G401 (cell line): ENCODE measurements at regions not wholly inside any gene's neighbourhood (a gene's known extent, or its start where the extent isn't known, plus 50 kb on each side); places are given as distances from the start of the nearest gene placed in this dataset.
"Not testable (repeated sequence)": the region's sequence is repeated elsewhere in the genome, so short reads cannot be mapped to it uniquely, and the experiment has no call there.

Experiments used
- DNase-seq: peaks from one replicate; pipeline ENCODE4 v3.0.0-alpha.2; 2015; ENCODE audit warnings: low spot score
- in situ Hi-C: cut with HindIII; loops from 2 replicates; pipeline ENCODE4 v1.10.0; 2016; ENCODE audit warnings: low sequenced_read_pairs, mixed read lengths

DNA sequence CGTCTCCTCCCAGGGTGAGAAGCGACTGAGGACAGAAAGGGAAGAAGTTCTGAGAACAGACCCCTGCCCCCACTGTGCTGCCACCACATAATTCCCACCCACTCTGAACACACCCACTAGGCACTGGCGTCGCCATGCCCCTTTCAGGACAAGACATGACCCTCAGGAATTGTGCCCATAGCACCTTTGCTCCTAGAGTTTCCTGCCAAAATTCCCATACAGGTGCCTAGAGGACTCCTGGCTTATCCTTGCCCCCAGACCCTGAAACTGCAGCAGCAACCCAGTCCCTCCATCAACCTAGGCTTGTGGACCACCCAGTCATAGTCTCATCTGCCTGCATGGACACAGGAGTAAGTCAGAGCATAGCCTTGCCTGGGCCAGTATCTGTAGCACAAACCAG lies 157.7 kb upstream of the ZNF267 start:
- in situ Hi-C loops = no loop called here
- DNase-seq = no peak

- in situ Hi-C loops = no loop called here
- DNase-seq = peak; percentile 36
Measured at GRCh38 chr16:31718998-31719397, 154.6 kb upstream of the ZNF267 start.

DNA sequence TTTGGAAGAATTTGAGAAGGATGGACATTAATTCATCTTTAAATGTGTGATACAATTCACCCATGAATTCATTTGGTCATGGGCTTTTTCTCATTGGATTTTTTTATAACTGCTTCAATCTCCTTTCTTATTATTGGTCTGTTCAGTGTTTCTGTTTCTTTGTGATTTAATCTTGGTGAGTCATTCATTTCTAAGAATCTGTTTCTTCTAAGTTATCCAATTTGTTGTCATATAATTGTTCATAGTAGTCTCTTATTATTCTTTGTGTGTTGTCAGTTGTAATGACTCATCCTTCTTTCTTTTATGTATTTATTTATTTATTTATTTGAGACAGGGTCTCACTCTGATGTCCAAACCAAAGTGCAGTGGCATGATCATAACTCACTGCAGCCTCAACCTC lies 146.1 kb upstream of the ZNF267 start:
- no peak for DNase-seq
- in situ Hi-C loops = no loop called here

DNA sequence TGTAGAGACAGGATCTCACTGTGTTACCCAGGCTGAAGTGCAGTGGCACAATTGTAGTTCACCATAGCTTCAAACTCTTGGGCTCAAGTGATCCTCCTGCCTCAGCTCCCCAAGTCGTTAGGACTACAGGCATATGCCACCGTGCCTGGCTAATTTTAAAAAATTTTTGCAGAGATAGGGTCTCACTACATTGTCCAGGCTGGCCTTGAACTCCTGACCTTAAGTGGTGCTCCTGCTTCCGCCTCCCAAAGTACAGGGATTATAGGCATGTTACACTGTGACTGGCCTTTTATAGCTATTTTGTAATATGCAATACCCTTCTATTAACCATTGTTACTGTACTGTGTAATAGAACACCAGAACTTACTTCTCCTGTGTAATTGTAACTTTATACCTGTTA lies 139.3 kb upstream of the ZNF267 start:
- DNase-seq = no peak
- in situ Hi-C loops = no loop called here

DNA sequence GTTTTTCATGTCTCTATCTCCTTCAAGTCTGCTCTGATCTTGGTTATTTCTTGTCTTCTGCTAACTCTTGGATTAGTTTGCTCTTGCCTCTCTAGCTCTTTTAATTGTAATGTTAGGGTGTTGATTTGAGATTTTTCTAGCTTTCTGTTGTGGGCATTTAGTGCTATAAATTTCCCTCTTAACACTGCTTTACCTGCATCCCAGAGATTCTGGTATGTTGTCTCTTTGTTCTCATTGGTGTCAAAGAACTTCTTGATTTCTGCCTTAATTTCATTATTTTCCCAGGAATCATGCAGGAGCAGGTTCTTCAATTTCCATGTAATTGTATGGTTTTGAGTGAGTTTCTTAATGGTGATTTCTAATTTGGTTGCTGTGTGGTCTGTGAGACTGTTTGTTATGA lies 128.5 kb upstream of the ZNF267 start:
- DNase-seq, in situ Hi-C loops: not testable (repeated sequence)

- no peak for DNase-seq
- in situ Hi-C loops = no loop called here
Measured at GRCh38 chr16:31745900-31746299, 127.7 kb upstream of the ZNF267 start.

DNA sequence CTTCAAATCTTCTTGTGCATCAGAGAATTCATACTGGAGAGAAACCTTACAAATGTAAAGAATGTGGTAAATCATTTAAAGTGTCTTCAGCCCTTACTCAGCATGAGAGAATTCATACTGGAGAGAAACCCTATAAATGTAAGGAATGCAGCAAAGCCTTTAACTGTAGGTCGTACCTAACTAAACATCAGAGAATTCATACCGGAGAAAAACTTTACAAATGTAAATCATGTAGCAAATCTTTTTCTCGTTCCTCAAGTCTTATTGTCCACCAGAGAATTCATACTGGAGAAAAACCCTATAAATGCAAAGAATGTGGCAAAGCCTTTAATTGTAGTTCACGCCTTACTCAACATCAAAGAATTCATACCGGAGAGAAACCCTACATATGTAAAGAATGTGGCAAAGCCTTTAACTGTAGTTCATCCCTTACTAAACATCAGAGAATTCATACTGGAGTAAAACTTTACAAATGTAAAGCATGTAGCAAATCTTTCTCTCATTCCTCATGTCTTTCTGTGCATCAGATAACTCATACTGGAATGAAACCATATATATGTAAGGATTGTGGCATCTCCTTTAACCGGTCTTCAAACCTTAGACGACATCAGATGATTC lies 118.5 kb upstream of the ZNF267 start:
- in situ Hi-C loops = no loop called here
- no peak for DNase-seq

DNA sequence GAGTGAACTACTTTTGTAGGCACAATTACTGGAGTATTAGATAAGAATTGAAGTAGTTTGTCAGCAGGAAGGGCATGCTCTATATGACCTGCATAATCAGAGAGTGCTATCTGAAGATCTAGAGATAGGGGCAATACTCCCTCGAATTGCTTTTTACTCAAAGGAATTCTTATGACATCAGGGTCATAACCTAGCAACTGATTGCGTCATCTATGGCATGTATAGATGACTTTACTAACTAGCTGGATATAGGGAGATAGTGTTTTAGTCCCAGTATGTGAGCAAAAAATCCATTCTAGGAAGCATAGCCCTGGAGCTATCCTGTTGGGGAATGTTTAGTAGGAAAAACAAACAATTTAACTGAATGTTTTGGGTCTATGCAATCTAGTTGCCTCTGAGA lies 109.5 kb upstream of the ZNF267 start:
- in situ Hi-C loops = no loop called here
- DNase-seq = no peak

DNA sequence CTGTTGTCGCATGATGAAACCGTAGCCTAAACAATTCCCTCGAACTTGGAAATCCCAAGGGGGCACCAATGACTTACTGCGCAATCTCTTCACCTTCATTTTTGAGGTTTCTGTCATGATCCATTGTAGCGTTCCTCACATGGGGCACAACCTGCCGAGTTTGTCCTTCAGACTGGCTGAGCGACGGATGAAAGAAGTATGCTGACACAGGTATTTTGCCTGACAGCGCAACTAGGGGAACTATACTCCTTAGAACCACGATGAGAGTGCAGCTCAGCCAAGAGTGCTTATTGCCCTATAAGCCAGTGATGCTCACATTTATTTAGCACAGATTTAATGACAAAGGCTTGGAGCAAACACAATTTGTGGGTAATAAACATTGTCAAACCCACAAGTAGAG lies 106.3 kb upstream of the ZNF267 start:
- in situ Hi-C loops = no loop called here
- DNase-seq = no peak

- no peak for DNase-seq
- in situ Hi-C loops = no loop called here
Measured at GRCh38 chr16:31780342-31780741, 93.3 kb upstream of the ZNF267 start.

- no peak for DNase-seq
- in situ Hi-C loops = no loop called here
Measured at GRCh38 chr16:31785126-31785525, 88.5 kb upstream of the ZNF267 start.

DNA sequence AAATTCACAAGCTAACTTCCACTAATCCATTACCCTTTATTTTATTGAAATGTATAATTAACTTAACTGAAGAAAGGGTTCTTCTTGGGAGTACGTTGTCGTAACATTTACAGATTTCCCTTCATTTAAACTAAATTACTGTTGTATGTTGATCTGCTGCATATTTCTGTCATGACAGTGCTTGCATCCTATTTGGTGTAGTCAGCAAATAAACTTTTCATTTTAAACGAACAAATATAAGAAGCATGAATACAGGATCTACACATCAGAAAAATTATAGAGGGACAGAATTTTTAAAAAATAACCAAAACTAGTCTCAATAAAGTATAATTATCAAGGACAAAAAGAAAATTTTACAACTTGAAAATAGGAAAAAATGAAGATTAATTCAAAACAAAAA lies 66.5 kb upstream of the ZNF267 start:
- DNase-seq = no peak
- in situ Hi-C loops = no loop called here

GRCh38 chr16:31810863-31811262 lies 62.7 kb upstream of the ZNF267 start:
- DNase-seq = no peak
- in situ Hi-C loops = no loop called here

DNA sequence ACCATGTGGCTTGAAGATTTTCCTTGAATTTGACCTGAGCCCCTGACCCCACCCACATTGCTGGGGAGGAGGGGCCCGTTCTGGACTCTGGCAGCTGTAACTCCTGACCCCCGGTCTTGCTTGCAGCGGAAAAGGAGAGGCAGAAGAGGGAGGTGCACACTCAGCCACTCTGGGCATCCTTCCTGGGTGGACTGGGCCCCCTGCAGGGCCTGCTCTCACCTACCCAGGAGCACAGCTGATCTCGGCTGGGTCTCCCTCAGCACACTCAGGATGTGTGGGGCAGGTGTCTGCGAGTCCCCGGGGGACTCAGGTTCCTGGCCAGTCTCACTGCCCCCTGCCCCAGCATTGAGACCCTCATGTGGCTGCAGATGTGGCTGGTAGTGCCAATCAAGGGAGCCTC lies 57.5 kb upstream of the ZNF267 start:
- DNase-seq, in situ Hi-C loops: not testable (repeated sequence)

GRCh38 chr16:31819386-31819785 lies 54.2 kb upstream of the ZNF267 start:
- in situ Hi-C loops = no loop called here
- no peak for DNase-seq

DNA sequence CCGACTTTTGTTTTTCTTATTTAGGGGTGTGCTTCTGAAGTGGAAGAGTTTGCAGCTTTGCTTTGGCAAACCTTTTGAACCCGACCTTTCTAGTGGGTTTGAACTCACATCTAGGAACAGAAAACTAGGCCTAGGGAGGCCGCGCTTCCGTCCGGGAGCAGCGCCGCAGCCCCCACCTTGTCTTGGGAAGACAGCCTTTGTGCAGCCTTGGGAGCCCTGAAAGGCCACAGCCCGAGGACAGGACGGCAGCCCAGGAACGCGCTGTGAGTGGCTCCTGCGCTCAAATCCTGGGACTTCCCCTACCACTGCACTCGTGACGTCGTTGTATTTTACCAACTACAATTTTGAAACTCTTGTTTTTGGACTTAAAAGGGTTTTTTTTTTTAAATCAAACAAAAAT lies 53.7 kb upstream of the ZNF267 start:
- in situ Hi-C loops = no loop called here
- no peak for DNase-seq
